Hematopoietic multipotent progenitor cell (in vitro differentiated cells): ENCODE measurements at regions not wholly inside any gene's neighbourhood (a gene's known extent, or its start where the extent isn't known, plus 50 kb on each side); places are given as distances from the start of the nearest gene placed in this dataset.
"Not testable (repeated sequence)": the region's sequence is repeated elsewhere in the genome, so short reads cannot be mapped to it uniquely, and the experiment has no call there.

Source experiments
- DNase-seq, 3 donors: peaks; one replicate each; pipeline ENCODE4 v3.0.0-alpha.2; 2011 to 2015; ENCODE audit warnings: low read depth in 2 of 3, low spot score in 2 of 3

DNA sequence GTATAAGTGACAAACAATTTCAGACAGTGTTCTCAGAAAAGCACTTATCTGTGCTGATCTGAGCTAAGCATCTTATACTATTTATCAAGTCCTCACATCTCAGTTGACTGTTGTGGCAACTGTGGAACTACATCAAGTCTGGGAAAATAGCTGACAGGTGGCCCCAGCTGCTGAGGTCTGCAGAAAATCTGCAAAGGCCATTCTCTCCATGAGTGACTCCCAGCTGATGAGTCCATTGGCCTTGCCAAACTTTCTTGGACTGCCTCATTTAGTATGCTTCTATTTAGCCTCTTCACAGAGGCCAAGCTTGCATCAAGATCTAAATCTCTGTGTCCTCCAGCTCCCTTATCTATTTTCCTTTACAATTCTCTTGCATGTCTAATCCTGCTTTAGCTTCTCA lies 174.5 kb upstream of the RBM19 start:
- no peak for DNase-seq

DNA sequence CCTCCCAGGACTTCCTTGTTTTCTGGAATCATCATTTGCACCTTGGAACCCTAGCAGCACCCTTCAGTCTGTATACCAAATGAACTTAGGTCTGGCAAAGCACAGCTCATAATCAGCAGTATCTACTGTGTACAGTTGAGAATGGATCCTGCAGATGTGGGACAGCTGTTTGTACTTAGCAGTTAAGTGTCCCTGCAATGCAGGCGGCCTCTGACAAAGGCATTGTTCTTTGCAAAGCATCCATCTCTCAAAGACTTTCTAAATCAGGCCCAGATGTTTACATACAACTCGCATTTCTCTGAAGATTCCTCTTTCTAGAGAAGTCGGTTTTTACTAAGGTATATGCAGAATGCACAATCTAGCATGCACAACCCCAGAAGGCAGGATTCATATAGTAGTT lies 170.5 kb upstream of the RBM19 start:
- DNase-seq = no peak

DNA sequence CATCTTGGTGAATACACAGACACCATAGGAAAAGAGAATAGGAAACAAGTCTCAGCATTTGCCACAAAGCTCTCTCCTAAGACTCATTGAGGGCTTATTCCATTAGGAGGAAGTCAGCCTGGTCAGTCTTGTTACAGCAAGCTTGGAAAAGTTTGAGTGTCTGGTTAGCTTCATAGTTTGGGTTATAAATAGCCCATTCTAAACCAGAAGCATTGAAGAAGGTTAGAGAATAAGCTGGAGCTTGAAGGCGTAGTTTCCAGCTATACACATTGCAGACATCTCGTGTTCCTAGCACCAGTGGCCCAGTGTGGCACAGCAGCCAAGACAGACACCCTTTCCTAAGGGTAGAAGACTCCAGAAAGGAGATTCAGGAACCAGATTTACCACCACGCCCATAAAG lies 168.8 kb upstream of the RBM19 start:
- no peak for DNase-seq

GRCh38 chr12:114131824-114132223 lies 165.7 kb upstream of the RBM19 start:
- DNase-seq = no peak

GRCh38 chr12:114123108-114123507 lies 157.0 kb upstream of the RBM19 start:
- DNase-seq = no peak

GRCh38 chr12:114122016-114122415 lies 155.9 kb upstream of the RBM19 start:
- DNase-seq = no peak

DNA sequence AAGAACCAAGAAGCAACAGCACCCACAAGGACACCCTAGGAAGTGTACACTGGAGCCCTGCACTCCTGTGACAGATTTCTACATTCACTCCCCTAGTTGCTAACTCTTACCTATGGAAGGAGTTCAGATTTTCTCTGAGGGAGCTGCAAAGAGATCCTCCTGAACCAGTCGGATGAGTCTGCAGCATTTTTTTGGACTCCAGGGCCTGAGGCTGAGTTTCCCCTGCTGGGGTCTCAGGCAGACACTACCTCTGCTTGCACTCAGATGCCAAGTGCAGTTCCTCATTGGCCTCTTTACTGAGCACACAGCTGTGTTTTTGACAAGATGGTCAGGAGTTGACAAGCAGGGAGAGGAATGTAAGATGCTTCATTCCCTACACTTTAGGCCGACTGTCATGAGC lies 153.2 kb upstream of the RBM19 start:
- DNase-seq = no peak

GRCh38 chr12:114096461-114096860 lies 130.3 kb upstream of the RBM19 start:
- DNase-seq = no peak

GRCh38 chr12:114093520-114093919 lies 127.4 kb upstream of the RBM19 start:
- no peak for DNase-seq

GRCh38 chr12:114092981-114093380 lies 126.9 kb upstream of the RBM19 start:
- no peak for DNase-seq

DNA sequence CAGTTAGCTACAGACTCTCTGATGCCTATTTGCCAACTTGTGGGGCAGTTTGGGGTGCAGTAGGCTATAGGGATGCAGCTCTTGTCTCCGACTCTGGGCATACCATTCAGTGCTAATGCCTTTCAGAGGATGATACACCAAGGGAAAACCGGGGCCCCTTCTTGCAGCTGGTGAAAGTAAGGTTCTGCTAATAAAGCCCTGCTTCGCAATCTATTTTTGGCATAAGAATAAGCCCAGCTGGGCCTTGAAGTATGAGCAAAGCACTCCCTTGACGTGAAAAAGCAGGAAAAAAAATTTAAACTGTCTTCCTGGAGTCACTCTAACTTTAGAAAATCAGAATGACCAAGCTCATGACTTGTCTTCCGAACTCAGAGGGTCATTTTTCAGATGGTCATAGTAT lies 124.1 kb upstream of the RBM19 start:
- no peak for DNase-seq

DNA sequence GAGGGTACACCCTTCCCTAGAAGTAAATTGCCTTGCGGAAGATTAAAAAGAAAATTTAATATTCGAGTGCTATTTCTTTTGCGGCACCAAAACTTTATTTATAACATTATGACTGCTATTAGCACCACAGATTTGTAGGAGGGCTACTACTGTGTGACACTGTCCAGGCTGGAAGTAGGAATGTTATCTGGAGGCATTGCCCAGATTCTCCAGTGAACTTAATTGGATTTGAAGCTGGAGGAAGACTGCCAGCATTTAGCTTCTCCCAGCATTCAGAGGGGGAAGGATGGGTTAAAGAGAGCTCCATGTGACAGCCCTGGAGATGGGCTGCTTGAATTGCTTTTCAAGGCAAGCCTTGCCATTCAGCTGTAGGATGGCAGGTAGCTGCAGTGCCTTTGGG lies 107.0 kb upstream of the RBM19 start:
- DNase-seq = no peak

DNA sequence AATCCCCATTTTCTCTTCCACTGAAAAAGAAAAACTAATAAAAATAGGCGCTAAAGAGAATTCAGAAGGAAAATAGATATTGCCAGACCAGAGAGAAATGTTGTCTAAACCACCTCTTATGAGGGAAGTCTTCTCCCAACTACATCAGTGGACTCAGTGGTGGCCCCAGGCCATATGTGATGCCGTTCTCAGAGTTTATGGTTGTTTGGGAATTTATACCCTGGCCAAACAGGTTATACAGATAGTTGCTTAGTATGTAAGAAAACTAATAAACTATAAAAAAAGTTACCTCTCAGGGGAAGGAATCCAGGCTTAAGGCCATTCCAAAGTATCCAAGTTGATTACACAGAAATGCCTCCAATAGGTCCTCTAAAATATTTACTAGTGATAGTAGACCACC lies 103.4 kb upstream of the RBM19 start:
- DNase-seq = no peak

GRCh38 chr12:114064497-114064896 lies 98.4 kb upstream of the RBM19 start:
- no peak for DNase-seq

- DNase-seq = not testable (repeated sequence)
These were observed 97.9 kb upstream of the RBM19 start for GRCh38 chr12:114064034-114064433.

DNA sequence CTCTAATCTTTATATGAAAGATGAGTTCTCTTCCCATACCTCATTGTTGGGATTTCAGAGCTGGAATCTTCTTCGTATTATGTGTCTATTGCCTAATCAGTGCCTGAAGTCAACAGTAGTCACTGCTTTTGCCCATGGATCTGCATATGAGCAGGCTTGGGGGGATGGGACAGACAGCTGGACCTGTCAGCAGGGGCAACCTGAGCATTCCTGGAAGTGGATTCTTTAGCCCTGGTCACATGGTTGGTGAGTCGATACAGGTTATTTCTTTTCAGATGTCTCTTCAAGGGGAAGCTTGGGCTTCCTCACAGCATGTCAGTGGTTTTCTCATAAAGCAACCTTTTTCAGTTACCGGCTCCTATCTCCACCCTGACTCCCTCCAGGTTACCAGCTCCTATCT lies 97.3 kb upstream of the RBM19 start:
- no peak for DNase-seq

- not testable (repeated sequence) for DNase-seq
These were observed 90.2 kb upstream of the RBM19 start for GRCh38 chr12:114056351-114056750.

GRCh38 chr12:114054982-114055381 lies 88.9 kb upstream of the RBM19 start:
- no peak for DNase-seq

DNA sequence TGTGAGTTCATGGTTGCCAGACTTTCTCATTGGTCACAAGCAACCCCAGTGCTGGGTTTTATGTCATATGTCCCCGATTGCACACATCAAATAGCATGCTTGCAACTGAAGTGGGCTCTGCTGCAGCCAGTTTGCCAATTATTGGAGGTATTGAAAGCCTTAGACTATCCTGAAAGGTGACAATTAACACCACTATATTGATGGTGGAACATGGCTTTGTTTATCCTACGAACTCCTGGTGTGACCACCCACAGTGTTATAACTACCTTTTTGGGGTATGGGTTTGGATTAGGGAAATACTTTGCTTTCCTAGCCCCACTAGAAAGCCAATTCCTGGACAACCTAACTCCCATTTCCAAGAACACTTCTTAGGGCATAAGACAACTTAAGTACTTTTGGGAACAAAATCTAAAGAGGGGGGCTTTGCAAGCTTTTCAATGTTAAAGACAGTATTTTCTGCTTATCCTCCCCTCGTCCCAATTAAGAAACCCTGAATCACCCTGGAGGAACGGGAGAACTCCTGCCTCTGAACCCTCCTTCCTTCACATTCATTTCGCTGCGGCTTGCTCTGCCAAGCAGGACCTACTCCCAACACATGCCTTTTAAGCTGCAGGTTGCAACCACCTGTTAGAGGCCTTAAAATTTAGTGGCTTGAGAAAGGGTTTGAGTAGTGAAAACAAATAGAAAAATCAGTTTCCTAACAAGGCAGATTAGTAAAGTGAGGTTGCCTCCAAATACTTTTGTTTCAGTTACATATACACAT lies 80.3 kb upstream of the RBM19 start:
- no peak for DNase-seq

DNA sequence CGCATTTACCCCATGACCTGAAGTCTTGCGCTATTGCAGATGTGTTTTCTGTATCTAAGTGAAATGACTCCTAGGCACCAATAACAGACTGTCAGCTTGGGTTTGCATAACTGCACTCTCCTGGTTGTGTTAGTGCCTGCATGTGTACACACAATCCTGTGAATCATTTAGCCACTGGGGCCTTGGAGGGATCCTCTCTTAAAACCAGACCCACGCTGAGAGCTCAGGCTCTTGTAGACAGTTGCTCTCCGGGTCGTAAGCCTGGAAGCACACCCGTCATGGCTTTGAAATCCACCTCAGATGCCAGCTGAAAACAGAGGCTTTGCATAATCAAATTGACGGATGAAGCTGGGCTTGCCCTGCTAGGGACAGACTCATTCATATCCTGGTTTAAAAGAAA lies 79.2 kb upstream of the RBM19 start:
- DNase-seq = no peak

DNA sequence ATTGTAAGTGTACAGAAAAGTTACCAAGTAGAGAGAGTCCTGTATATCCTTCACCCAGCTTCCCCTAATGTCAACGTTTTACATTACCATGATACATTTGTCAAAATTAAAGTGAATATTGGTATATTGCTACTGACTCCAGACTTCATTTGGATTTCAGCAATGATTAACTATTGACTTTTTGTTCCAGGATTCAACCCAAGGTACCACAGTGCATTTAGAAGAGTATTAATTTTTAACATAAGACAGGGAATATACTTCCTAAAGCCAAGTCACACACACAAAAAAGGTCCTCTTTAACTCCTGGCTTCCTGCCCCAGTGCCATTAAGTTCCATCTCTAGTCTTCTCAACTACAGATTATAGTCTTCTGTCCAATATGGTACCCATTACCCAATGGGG lies 75.5 kb upstream of the RBM19 start:
- no peak for DNase-seq

DNA sequence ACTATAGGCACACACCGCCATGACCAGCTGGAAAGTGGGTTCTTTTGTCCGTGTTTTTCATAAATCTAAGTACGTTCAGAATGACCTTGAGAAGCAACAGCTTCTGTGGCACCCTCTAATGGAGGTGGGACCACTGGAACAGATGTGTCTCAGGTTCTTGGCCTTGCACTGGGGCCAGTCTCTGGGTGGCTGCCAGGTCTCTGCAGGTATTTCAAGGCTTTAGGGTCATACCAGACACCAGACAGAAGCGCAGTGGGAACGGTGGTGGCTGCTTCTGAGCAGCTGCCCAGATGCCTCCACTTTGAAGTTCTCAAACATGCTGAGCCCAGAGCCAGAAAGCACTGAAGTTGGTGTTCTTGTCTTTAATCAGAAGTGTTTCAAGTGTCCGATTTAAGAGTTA lies 75.0 kb upstream of the RBM19 start:
- no peak for DNase-seq

GRCh38 chr12:114038962-114039361 lies 72.8 kb upstream of the RBM19 start:
- no peak for DNase-seq
